ENCODE measurements at regions not wholly inside any gene's neighbourhood (a gene's known extent, or its start where the extent isn't known, plus 50 kb on each side); places are given as distances from the start of the nearest gene placed in this dataset.

GRCh38 chr10:58101682-58102081, 166.0 kb downstream of the IPMK start:
- TF ChIP-seq CTCF (IDR thresholded peaks at IDR 0.05 in 2 of 3, conservative IDR thresholded peaks at IDR 0.05 in 1 of 3; ENCODE audit: control insufficient read depth in 2 of 3, extremely low read depth in 1 of 3, insufficient read depth in 1 of 3, low read depth in 3 of 3, low read length in 3 of 3) = no peak
- TF ChIP-seq RB1 (IDR thresholded peaks at IDR 0.05; ENCODE audit: borderline replicate concordance) = no peak
- TF ChIP-seq HDAC2 (IDR thresholded peaks at IDR 0.05) = no peak
- no peak for TF ChIP-seq POLR2A (IDR thresholded peaks at IDR 0.05; ENCODE audit: low read depth, low read length)
- no peak for TF ChIP-seq CREB1 (IDR thresholded peaks at IDR 0.05; ENCODE audit: low read depth)
- TF ChIP-seq EP300 (IDR thresholded peaks at IDR 0.05; ENCODE audit: borderline replicate concordance in 1 of 2, control insufficient read depth in 1 of 2, low read depth in 2 of 2, low read length in 2 of 2) = no peak
- no peak for TF ChIP-seq NFYB (IDR thresholded peaks at IDR 0.05; ENCODE audit: insufficient read depth, low read depth, low read length)
- TF ChIP-seq POLR2AphosphoS2 (IDR thresholded peaks at IDR 0.05; ENCODE audit: low read depth, low read length) = no peak
- TF ChIP-seq ETV6 (conservative IDR thresholded peaks at IDR 0.05 in 1 of 2, IDR thresholded peaks at IDR 0.05 in 1 of 2; ENCODE audit: borderline replicate concordance in 1 of 2, low read depth in 1 of 2) = no peak
- TF ChIP-seq POLR2AphosphoS5 (IDR thresholded peaks at IDR 0.05; ENCODE audit: low read length) = no peak

Measured in GM12878 (cell line).